GM21825 (cell line): ENCODE measurements at regions not wholly inside any gene's neighbourhood (a gene's known extent, or its start where the extent isn't known, plus 50 kb on each side); places are given as distances from the start of the nearest gene placed in this dataset.

Experiments
- ATAC-seq: cut with Tn5 transposase; IDR thresholded peaks from one replicate; pipeline ENCODE4 v1.9.1; 2021; ENCODE audit warnings: mild to moderate bottlenecking, moderate library complexity; ENCODE audit not compliant: unreplicated experiment

GRCh38 chr20:42020316-42020715 lies 402.1 kb upstream of the CHD6 start:
- ATAC-seq, result no peak

- ATAC-seq, result no peak
Observed at GRCh38 chr20:42018979-42019378, 400.8 kb upstream of the CHD6 start.

- no peak for ATAC-seq
Observed at GRCh38 chr20:42010090-42010489, 391.9 kb upstream of the CHD6 start.

DNA sequence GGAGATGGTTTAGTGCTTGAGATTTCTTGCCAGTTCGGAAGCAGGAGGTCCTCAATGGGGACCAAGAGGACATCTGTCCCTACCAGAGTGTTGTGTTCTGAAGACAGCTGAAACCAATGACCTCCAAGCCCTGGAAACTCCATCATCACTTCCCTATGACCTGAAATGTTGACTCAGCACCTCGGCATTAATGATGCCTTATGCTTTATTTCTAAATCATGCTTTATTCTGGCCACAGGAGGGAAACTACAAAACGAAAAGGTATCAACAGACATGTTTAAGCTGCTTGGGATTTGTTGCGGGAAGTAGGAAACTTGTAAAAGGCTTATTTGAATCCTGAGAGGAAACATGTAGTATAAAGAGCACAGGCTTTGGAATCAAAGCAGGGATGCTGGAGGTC lies 389.1 kb upstream of the CHD6 start:
- no peak for ATAC-seq

- no peak for ATAC-seq
Observed at GRCh38 chr20:42005211-42005610, 387.0 kb upstream of the CHD6 start.

DNA sequence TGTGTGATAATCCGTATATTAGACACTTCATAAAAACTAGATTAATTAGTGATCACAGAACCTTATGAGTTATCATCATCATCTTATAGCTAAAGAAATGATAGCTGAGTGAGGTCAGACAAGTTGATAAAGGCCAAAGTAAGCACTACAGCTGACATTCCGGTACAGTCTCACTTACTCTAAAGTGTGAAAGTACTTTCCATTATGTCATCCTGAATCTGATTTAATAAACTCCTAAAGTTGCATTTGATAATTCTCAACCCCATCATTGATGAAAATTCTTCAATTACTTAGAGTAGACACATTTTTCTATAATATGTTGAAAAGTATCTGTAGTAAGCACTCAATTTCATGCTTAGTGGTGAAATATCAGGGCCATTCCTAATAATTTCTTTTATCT lies 385.2 kb upstream of the CHD6 start:
- no peak for ATAC-seq

DNA sequence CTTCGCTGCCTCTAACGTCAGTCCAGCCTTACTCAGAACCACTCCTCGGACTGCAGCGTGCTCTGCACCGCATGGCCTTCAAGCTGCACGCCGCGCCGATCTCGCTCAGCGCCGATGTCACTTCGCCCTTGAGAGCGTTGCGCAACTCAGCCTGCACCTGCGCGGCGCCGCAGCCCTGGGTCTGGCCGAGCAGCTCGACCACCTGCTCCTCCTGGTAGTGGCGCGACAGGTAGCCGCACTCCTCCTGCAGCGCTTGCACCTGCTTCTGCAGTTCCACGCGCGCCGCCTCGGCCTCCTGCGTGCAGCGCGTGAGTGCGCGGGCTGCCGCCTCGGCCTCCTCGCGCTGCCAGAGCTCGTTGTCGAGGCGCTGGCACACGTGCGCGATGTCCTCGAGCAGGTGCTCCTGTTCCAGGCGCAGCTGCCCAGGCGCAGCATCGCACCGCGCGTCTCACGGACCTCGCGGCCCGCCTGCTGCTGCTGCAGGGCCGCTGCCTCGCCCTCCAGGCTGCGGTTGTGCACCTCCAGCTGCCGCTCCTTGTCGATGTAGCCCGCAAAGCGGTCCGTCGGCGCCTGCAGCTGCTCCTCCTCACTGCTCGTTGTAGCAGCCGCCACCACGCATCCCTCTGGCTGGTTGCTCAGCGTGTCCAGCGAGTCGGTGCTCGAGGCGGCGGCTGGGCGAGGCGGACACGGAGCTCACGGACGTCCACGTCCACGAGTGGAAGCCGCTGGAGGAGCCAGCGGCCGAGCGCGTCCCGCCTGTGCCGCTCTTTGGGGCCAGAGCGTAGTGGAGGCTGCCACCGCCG lies 380.6 kb upstream of the CHD6 start:
- ATAC-seq, result no peak

DNA sequence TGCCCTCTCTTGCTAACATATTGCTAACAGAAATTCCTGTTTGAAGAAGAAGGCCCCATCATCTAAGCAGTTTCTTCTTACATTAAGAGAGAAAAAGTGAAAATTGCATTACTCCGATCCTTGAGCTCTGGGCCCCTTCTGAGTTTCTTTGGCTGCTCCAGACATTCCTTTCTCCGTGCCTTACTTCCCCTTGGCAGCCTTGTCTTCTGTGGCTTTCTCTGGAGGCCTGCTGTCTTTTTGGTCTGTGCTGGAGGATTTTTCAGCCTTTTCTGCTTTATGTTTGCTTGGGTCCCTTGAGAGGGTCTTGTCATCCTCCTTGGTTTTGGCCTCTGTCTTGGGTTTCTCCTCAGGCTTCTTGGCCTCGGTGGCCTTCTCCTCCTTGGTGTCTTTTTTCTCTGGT lies 378.8 kb upstream of the CHD6 start:
- ATAC-seq, result no peak

- no peak for ATAC-seq
Observed at GRCh38 chr20:41992481-41992880, 374.3 kb upstream of the CHD6 start.

DNA sequence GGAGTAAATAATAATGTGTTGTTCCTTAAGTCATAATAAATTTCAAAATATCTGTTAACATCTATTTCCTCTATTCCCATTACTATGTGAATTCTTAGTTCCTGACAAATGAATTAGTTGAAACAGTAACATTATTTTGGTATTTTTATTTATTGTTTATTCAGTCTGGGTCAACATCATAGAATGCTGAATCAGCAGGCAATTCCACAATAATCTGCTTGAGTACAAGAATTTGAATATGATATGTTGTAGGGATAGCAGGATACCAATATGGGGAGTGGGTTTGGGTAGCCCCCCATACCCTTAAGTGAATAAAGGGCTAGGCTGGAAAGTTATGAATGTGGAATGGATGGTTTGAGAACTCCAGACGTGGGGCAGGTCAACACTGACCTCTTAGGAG lies 373.2 kb upstream of the CHD6 start:
- no peak for ATAC-seq

- ATAC-seq, result no peak
Observed at GRCh38 chr20:41989935-41990635, 371.9 kb upstream of the CHD6 start.

- no peak for ATAC-seq
Observed at GRCh38 chr20:41989039-41989679, 371.0 kb upstream of the CHD6 start.

DNA sequence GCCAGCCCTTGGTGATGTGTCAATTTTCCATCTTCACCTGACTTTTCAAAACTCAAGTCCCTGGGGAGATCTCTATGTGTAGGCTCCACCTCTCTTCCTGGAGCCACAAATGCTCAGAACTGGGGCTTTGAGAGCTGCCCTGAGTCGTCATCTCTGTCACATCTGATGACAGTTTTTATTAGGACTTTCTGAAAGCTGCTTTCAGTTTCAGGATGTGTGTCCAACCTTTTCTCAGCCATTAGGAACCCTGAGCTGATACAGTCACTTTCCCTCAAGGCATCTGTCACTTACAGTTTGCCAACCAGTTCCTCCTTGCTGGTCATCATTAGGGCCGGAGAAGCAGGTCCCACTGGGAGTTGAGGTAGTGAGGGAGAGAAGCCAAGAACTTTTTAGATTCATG lies 365.9 kb upstream of the CHD6 start:
- ATAC-seq, result no peak

DNA sequence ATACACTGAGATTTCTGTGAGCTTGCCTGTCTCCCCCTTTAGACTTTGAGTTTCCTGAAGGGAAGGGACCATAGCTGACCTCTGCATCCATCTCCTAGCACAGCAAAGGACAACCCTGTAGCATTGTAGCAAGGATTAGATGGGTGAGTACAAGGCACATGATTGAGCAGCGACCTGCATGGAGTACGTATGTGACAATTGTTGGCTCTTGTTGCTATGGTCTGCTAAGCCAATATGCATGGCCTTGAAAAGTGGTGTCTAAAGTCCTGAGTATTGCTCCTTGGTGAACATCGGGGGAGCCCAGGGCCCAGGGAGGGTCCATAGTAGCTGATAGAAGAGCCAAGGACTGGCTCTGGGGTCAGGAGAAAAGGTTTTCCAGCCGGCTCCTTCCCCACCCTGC lies 365.0 kb upstream of the CHD6 start:
- ATAC-seq, result no peak

- ATAC-seq, result no peak
Observed at GRCh38 chr20:41981746-41982145, 363.6 kb upstream of the CHD6 start.

DNA sequence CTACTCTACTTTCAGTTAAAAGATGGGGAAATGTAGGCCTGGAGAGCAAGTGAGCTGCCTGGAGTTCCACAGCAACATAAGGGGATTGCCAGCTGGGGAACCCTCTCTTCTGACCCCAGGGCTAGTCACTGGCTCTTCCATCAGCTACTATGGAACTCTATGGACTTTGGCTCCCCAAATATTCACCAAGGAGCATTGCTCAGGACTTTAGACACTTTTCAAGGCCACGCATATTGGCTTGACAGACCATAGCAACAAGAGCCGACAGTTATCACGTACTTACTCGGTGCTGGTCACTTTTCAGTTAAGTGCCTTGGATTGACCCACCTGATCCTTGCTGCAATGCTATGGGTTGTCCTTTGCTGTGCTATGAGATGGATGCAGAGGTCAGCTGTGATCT lies 360.7 kb upstream of the CHD6 start:
- ATAC-seq, result no peak

DNA sequence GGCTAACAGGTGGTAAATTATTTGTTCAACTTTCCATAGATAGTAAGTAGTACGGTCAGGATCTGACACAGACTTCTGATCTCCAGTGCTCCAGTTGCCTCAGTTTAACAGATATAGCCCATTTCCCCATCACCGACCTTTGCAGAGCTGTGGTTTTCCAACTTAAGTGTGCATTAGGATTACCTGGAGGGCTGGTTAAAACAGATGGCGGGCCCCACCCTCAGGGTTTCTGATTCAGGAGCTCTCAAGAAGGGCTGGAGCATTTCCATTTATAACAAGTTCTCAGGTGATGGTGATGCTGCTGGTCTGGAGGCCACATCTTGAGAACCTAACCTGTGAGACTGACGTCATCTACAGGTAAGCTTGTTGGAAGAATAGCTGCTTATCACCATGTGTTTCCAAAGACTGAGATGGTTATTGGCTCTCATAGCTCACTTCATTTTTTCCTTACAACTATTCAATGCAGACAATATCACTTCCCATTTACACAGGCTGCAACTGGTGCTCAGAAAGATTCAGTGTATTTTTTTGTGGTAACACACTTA lies 360.1 kb upstream of the CHD6 start:
- ATAC-seq, result no peak

GRCh38 chr20:41969656-41970055 lies 351.5 kb upstream of the CHD6 start:
- no peak for ATAC-seq

GRCh38 chr20:41960166-41960565 lies 342.0 kb upstream of the CHD6 start:
- no peak for ATAC-seq

DNA sequence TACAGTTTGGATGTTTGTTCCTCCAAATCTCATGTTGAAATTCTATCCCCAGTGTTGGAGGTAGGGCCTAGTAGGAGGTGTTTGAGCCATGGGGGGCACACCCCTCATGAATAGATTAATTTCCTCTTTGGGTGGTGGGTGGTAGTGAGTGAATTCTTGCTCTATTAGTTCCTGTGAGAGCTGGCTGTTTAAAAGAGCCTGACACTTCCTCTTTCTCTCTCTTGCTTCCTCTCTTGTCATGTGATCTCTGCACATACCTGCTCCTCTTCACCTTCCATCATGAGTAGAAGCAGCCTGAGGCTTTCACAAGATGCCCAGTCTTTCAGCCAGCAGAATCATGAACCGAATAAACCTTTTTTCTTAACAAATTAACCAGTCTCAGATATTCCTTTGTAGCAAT lies 340.2 kb upstream of the CHD6 start:
- ATAC-seq, result no peak

DNA sequence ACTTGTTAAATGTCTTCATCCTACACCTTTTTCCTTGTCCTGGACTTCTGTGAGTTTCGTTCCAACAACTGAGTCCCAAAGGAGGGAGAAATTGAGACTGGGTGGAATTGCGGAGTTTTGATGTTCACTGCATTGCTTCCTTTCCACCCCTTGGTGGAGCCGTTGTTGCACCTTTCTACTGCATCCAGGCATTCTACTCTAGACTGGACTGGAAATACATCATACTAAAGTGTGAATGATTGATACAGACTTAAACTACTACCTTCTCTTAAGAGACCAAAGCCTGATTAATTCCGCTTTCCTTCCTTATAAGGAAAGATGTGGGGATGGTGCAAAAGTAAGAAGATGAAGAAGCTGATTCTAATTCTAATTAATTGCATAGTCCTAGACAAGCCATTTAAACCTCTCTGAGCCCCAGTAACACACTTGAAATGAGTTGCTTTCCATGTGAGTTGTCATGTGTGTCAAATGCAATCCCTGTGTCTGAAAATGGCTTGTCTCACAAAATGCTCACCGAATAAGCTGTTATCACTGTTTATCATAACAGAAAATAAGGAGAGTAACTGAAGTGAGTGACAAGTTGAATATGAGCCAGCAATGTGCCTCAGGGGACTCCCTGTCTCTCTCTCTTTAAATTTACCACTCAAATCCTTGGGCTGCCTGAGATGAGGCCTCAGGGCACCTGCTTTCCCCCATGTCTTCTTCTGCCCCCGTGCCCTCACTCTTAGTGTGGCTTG lies 338.3 kb upstream of the CHD6 start:
- ATAC-seq, result no peak
